ENCODE measurements at regions not wholly inside any gene's neighbourhood (a gene's known extent, or its start where the extent isn't known, plus 50 kb on each side); places are given as distances from the start of the nearest gene placed in this dataset.

DNA sequence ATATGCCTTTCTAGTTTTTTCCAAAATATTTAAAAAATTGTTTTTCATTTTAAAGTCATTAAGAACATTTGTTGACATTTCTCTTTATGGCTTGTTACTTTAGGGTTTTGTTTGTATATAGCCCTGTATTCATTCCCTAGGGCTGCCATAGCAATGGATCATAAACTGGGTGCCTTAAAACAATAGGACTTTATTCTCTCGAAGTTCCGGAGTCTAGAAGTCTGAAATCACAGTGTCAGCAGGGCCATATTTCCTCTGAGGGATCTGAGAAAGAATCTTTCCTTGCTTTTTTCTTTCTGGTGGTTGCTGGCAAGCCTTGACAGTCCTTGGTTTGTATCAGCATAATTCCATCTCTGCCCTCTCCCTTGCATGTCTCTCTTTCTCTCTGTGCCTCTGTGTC, 63.4 kb upstream of the CADPS start:
- TF ChIP-seq, protein P1, sequence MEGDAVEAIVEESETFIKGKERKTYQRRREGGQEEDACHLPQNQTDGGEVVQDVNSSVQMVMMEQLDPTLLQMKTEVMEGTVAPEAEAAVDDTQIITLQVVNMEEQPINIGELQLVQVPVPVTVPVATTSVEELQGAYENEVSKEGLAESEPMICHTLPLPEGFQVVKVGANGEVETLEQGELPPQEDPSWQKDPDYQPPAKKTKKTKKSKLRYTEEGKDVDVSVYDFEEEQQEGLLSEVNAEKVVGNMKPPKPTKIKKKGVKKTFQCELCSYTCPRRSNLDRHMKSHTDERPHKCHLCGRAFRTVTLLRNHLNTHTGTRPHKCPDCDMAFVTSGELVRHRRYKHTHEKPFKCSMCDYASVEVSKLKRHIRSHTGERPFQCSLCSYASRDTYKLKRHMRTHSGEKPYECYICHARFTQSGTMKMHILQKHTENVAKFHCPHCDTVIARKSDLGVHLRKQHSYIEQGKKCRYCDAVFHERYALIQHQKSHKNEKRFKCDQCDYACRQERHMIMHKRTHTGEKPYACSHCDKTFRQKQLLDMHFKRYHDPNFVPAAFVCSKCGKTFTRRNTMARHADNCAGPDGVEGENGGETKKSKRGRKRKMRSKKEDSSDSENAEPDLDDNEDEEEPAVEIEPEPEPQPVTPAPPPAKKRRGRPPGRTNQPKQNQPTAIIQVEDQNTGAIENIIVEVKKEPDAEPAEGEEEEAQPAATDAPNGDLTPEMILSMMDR (conservative IDR thresholded peaks at IDR 0.05 in 1 of 2, IDR thresholded peaks at IDR 0.05 in 1 of 2; ENCODE audit: low read depth in 1 of 2, low read length in 2 of 2): no peak
- no peak for TF ChIP-seq EZH2 (IDR thresholded peaks at IDR 0.05; ENCODE audit: low read length, missing control alignments)
